ENCODE measurements at regions not wholly inside any gene's neighbourhood (a gene's known extent, or its start where the extent isn't known, plus 50 kb on each side); places are given as distances from the start of the nearest gene placed in this dataset.

DNA sequence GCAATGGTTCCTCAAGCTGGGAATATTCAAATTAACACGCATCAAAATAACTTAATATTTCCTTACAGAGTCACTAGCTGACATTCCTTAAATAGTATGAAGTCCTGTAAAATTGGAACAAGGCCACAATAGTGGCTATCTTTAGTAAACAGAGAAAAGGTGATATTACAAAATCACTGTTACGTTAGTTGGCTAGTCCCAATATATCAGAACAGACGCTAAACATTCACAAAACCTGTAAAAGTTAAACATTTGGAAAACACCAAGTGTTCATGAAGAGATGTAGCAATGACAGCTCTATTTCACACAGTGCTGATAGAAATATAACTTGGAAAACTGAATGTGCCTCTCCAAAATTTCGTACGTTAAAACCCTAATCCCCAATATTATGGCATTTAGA is 61.0 kb upstream of the FAM47C start:
- no peak overlapping the region for H3K27ac ChIP-seq (ENCODE audit: low read length)
- no peaks in the 10 kb centered on the region for H3K9me3 ChIP-seq (ENCODE audit: low read length)
- H3F3A ChIP-seq (ENCODE audit: insufficient read depth, low read length, poor library complexity, severe bottlenecking) = no peaks in the 10 kb centered on the region
- TF ChIP-seq TAF1 (IDR thresholded peaks at IDR 0.05; ENCODE audit: low read depth) (no peak), MXI1 (conservative IDR thresholded peaks at IDR 0.05; ENCODE audit: poor library complexity, severe bottlenecking) (no peak), RAD21 (conservative IDR thresholded peaks at IDR 0.05) (no peak), SMC3 (conservative IDR thresholded peaks at IDR 0.05; ENCODE audit: poor library complexity) (no peak), EP300 (conservative IDR thresholded peaks at IDR 0.05; ENCODE audit: poor library complexity, severe bottlenecking) (no peak), EZH2 (IDR thresholded peaks at IDR 0.05; ENCODE audit: borderline replicate concordance, insufficient read depth, low read length, poor library complexity, severe bottlenecking) (no peak), POLR2AphosphoS5 (IDR thresholded peaks at IDR 0.05) (no peak)
- TF ChIP-seq, protein P1, sequence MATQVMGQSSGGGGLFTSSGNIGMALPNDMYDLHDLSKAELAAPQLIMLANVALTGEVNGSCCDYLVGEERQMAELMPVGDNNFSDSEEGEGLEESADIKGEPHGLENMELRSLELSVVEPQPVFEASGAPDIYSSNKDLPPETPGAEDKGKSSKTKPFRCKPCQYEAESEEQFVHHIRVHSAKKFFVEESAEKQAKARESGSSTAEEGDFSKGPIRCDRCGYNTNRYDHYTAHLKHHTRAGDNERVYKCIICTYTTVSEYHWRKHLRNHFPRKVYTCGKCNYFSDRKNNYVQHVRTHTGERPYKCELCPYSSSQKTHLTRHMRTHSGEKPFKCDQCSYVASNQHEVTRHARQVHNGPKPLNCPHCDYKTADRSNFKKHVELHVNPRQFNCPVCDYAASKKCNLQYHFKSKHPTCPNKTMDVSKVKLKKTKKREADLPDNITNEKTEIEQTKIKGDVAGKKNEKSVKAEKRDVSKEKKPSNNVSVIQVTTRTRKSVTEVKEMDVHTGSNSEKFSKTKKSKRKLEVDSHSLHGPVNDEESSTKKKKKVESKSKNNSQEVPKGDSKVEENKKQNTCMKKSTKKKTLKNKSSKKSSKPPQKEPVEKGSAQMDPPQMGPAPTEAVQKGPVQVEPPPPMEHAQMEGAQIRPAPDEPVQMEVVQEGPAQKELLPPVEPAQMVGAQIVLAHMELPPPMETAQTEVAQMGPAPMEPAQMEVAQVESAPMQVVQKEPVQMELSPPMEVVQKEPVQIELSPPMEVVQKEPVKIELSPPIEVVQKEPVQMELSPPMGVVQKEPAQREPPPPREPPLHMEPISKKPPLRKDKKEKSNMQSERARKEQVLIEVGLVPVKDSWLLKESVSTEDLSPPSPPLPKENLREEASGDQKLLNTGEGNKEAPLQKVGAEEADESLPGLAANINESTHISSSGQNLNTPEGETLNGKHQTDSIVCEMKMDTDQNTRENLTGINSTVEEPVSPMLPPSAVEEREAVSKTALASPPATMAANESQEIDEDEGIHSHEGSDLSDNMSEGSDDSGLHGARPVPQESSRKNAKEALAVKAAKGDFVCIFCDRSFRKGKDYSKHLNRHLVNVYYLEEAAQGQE (IDR thresholded peaks at IDR 0.05; ENCODE audit: borderline replicate concordance) = no peak
- TF ChIP-seq, protein P2, sequence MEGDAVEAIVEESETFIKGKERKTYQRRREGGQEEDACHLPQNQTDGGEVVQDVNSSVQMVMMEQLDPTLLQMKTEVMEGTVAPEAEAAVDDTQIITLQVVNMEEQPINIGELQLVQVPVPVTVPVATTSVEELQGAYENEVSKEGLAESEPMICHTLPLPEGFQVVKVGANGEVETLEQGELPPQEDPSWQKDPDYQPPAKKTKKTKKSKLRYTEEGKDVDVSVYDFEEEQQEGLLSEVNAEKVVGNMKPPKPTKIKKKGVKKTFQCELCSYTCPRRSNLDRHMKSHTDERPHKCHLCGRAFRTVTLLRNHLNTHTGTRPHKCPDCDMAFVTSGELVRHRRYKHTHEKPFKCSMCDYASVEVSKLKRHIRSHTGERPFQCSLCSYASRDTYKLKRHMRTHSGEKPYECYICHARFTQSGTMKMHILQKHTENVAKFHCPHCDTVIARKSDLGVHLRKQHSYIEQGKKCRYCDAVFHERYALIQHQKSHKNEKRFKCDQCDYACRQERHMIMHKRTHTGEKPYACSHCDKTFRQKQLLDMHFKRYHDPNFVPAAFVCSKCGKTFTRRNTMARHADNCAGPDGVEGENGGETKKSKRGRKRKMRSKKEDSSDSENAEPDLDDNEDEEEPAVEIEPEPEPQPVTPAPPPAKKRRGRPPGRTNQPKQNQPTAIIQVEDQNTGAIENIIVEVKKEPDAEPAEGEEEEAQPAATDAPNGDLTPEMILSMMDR (IDR thresholded peaks at IDR 0.05; ENCODE audit: poor library complexity, severe bottlenecking) = no peak
- H3K36me3 ChIP-seq (ENCODE audit: insufficient read depth, low read length) = no peaks in the 10 kb centered on the region
- no peaks in the 10 kb centered on the region for H3K27me3 ChIP-seq (ENCODE audit: insufficient read depth, low read depth, low read length)
- H3K9me2 ChIP-seq (ENCODE audit: insufficient read depth, low read length) = no peaks in the 10 kb centered on the region
- no peaks in the 10 kb centered on the region for H3K79me2 ChIP-seq (replicated peaks; ENCODE audit: insufficient read depth, low read length)
- no peak overlapping the region for H2AFZ ChIP-seq (ENCODE audit: low read depth, low read length)
- H4K20me1 ChIP-seq (ENCODE audit: insufficient read depth) = no peaks in the 10 kb centered on the region
- no peak overlapping the region for H3K9ac ChIP-seq (ENCODE audit: low read length)
- no peak overlapping the region for H3K4me2 ChIP-seq (ENCODE audit: low read length)
- no peak overlapping the region for H3K4me3 ChIP-seq (ENCODE audit: low read length)

DNA sequence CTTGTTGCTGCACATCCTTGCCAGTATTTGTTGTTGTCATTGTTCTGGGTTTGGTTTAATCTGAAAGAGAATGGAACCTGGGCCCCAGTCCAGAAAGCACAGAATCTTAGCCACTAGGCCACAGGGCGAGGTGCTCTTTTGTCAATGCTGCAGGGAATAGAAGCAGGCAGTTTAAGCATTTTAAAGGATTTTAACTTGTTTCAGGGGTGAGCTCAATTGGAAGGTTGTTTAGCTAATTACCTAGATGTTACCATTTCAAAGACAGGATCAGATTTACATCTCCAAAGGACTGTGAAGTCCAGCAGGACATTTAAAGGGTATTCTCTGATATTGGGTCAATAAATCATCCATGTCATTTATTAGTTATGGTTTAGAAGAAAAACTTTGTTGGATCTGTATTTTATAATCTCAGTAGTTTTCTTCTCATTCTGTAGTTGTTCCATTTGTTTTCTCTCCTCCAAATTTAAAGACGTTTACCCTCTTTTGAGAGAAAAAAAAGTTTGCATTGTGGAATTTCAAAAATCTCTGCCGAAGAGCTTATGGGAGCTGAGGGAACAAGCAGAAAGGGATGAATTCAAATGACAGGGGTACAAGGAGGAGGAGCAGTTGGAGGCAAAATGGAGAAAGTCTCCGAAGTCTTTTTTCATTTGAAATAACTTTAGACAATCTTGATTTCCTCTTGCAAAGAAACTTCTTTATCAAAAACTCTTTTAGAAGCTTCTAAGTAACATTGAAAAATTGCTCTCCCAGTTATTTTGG is 57.5 kb upstream of the FAM47C start:
- no peaks in the 10 kb centered on the region for H3K79me2 ChIP-seq (replicated peaks; ENCODE audit: insufficient read depth, low read length)
- no peak overlapping the region for H3K4me2 ChIP-seq (ENCODE audit: low read length)
- H3K9me2 ChIP-seq (ENCODE audit: insufficient read depth, low read length) = no peaks in the 10 kb centered on the region
- TF ChIP-seq SMC3 (conservative IDR thresholded peaks at IDR 0.05; ENCODE audit: poor library complexity) (no peak), POLR2AphosphoS5 (IDR thresholded peaks at IDR 0.05) (no peak)
- TF ChIP-seq, protein P1 (IDR thresholded peaks at IDR 0.05; ENCODE audit: borderline replicate concordance) = no peak
- H3K36me3 ChIP-seq (ENCODE audit: insufficient read depth, low read length) = no peaks in the 10 kb centered on the region
- H3K9ac ChIP-seq (ENCODE audit: low read length) = no peak overlapping the region
- no peak overlapping the region for H2AFZ ChIP-seq (ENCODE audit: low read depth, low read length)
- H3K9me3 ChIP-seq (ENCODE audit: low read length) = no peaks in the 10 kb centered on the region
- no peaks in the 10 kb centered on the region for H4K20me1 ChIP-seq (ENCODE audit: insufficient read depth)
- no peaks in the 10 kb centered on the region for H3F3A ChIP-seq (ENCODE audit: insufficient read depth, low read length, poor library complexity, severe bottlenecking)
- H3K27me3 ChIP-seq (ENCODE audit: insufficient read depth, low read depth, low read length) = no peaks in the 10 kb centered on the region
- H3K4me3 ChIP-seq (ENCODE audit: low read length) = no peak overlapping the region
- H3K27ac ChIP-seq (ENCODE audit: low read length) = no peak overlapping the region
